ENCODE measurements at regions not wholly inside any gene's neighbourhood (a gene's known extent, or its start where the extent isn't known, plus 50 kb on each side); places are given as distances from the start of the nearest gene placed in this dataset.

- ChIA-PET CTCF (no interaction called here), POLR2A (no interaction called here)
- TF ChIP-seq CTCF (IDR thresholded peaks at IDR 0.05; ENCODE audit: control extremely low read depth, extremely low read depth, low read depth, missing control alignments): no peak
- DNase-seq (ENCODE audit: extremely low spot score): no peak
Measured at GRCh38 chr3:46107682-46108081, 80.4 kb upstream of the XCR1 start.

DNA sequence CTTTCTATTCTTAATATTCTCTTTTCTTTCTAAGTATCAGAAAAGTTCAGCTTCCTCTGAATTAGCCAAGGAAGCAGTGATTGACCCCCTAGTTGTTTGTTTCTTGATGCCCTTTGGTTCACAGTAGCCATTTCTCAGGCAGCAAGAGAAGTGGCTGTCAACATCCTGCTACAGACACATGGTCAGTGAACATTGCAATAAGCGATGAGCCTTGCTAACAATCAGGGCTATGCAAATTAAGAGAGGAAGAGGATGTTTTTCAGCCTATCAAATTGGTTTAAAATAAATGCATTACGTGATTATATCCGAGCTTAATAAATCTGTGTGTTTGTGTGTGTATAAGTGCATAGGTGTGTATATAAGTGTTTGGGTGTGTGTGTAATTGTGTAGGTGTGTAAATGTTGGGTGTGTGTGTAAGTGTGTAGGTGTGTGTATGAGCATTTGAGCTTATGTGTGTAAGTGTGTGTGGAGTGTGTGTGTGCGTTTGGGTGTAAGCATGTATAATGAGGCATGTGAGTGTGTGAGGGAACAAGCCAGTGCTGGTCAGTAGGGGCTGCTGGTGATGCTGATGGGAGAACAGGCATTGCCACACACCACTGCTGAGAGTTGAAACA, 78.1 kb upstream of the XCR1 start:
- POLR2A ChIA-PET: no interaction called here
- CTCF ChIA-PET: interaction anchor here (1.3 to 2.1 kb wide), 2 partner anchors 10 to 27 kb away, joined by 4 to 6 read pairs; no protein-coding TSS in a partner anchor
- no peak for DNase-seq (ENCODE audit: extremely low spot score)
- no peak for TF ChIP-seq CTCF (IDR thresholded peaks at IDR 0.05; ENCODE audit: control extremely low read depth, extremely low read depth, low read depth, missing control alignments)

DNA sequence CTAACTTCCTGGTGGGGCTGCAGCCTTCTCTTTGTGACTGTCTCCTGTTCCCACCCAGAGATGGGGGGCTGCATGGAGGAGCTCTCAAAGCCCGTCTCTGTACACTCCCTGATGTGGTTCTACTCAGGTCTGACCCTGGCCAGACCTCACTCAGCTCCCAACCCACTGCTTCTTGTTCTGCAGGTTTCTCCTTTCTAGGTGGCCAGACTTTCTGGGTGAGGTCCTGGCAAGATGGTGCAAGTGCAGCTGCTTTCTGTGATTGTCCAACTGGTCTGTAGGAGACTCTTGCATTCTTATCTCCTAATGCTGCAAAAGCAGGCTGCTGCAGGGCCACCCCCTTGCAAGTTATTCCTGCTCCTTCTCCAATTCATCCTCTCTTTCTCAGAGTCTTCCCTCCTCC, 77.4 kb upstream of the XCR1 start:
- POLR2A ChIA-PET: no interaction called here
- no peak for DNase-seq (ENCODE audit: extremely low spot score)
- TF ChIP-seq CTCF (IDR thresholded peaks at IDR 0.05; ENCODE audit: control extremely low read depth, extremely low read depth, low read depth, missing control alignments): no peak
- CTCF ChIA-PET: interaction anchor here (1.0 to 2.1 kb wide), 4 partner anchors 9 to 46 kb away, joined by 3 to 6 read pairs (median 4); no protein-coding TSS in a partner anchor

- ChIA-PET CTCF (interaction anchor here (1.8 kb wide), 1 partner anchor 106 kb away, joined by 5 read pairs; the partner anchor contains the start of gene CCR1), POLR2A (no interaction called here)
- DNase-seq (ENCODE audit: extremely low spot score): no peak
- no peak for TF ChIP-seq CTCF (IDR thresholded peaks at IDR 0.05; ENCODE audit: control extremely low read depth, extremely low read depth, low read depth, missing control alignments)
Measured at GRCh38 chr3:46102780-46103130, 75.5 kb upstream of the XCR1 start.

DNA sequence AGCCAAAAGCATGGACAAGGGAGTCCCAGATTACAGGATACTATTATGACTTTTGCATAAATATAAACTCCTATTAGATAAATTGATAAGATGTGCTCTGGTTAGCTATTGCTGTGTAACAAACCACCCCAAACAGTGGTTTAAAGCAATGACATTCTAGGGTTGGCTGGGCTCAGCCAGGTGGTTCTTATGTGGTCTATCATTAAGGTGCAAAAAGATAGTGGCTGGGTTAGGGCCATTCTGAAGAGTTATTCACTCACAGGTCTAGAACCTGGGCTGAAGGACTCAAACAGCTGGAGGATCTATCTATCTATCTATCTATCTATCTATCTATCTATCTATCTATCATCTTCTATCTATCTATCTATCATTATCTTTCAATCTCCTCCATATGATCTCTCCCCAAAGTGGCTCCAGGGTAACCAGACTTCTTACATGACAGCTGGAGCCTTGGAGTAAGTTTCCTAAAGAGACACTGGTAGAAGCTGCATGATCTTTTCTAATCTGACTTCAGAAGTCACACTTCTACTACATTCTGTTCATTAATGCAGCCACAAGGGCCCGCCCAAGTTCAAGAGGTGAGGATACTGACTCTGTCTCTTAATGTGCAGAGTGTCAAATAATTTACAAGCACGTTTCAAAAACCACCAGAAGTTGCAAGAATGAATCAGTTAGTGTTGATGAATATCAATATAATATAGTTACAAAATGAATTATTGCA, 74.9 kb upstream of the XCR1 start:
- TF ChIP-seq CTCF (IDR thresholded peaks at IDR 0.05; ENCODE audit: control extremely low read depth, extremely low read depth, low read depth, missing control alignments): no peak
- DNase-seq (ENCODE audit: extremely low spot score): no peak
- POLR2A ChIA-PET: no interaction called here
- CTCF ChIA-PET: interaction anchor here (1.2 to 1.8 kb wide), 2 partner anchors 106 to 276 kb away, joined by 3 to 5 read pairs; partner anchors contain the start of gene CCR1

DNA sequence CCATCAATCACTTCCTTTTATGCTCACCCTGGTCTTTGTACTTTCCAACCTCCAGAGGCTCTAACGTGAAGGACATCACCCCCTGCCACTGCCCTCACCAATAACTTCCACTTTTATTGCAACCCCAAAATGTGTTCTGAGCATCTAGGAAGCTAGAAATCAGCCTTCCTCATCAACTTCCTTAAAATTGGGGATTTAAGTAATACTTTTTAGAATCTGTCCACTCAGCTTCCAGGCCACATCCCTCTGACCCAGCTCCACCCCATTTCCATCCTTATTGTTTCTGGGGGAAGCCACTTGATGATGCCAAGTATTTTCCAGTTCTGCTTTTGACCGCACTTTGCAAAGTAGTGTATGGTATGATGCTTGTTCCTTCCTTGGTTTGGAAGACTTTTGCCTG, 73.5 kb upstream of the XCR1 start:
- ChIA-PET CTCF (interaction anchor here (1.2 kb wide), 1 partner anchor 278 kb away, joined by 3 read pairs; no protein-coding TSS in a partner anchor), POLR2A (no interaction called here)
- TF ChIP-seq CTCF (IDR thresholded peaks at IDR 0.05; ENCODE audit: control extremely low read depth, extremely low read depth, low read depth, missing control alignments): no peak
- no peak for DNase-seq (ENCODE audit: extremely low spot score)
